Keratinocyte (primary cell): ENCODE measurements at regions not wholly inside any gene's neighbourhood (a gene's known extent, or its start where the extent isn't known, plus 50 kb on each side); places are given as distances from the start of the nearest gene placed in this dataset.

Source experiments
- DNase-seq: peaks from one replicate; pipeline ENCODE4 v3.0.0-alpha.2; 2011; ENCODE audit warnings: low read depth, missing footprints, low spot score
- FAIRE-seq: peaks from 2 replicates; lab custom pipeline; 2011; peaks lifted over from hg19 to GRCh38; lab: Jason Lieb, UNC
- H2AFZ ChIP-seq: 2 replicates; pipeline ENCODE4 v1.6.0; 2012; ENCODE audit warnings: low read length, control low read depth, inconsistent platforms; ENCODE audit not compliant: control insufficient read depth
- H3K27ac ChIP-seq: 2 replicates; pipeline ENCODE4 v1.5.1; 2011; ENCODE audit warnings: low read length; ENCODE audit not compliant: control insufficient read depth, insufficient read depth
- H3K27me3 ChIP-seq: 3 replicates; pipeline ENCODE4 v1.6.0; 2011; ENCODE audit warnings: low read length; ENCODE audit not compliant: control insufficient read depth, insufficient read depth; ENCODE audit errors: extremely low read depth
- H3K36me3 ChIP-seq, 2 experiments: 2 replicates in 1 of 2; 3 replicates in 1 of 2; pipeline ENCODE4 v1.5.1; 2011; ENCODE audit warnings: low read length in 2 of 2, mild to moderate bottlenecking in 1 of 2; ENCODE audit not compliant: control insufficient read depth in 2 of 2, insufficient read depth in 2 of 2; ENCODE audit errors: extremely low read depth in 1 of 2
- H3K4me1 ChIP-seq: 3 replicates; pipeline ENCODE4 v1.5.1; 2011; ENCODE audit warnings: low read length; ENCODE audit not compliant: control insufficient read depth, insufficient read depth; ENCODE audit errors: extremely low read depth
- H3K4me2 ChIP-seq: 3 replicates; pipeline ENCODE4 v1.6.0; 2011; ENCODE audit warnings: low read depth, low read length; ENCODE audit not compliant: control insufficient read depth, insufficient read depth; ENCODE audit errors: extremely low read depth
- H3K4me3 ChIP-seq, 3 experiments: fragments of 200-600 bp in 1 of 3; sonication (generic) in 1 of 3; 2 replicates in 2 of 3; 3 replicates in 1 of 3; pipeline ENCODE4 v1.5.1; 2011 to 2016; ENCODE audit warnings: low read length in 3 of 3, mild to moderate bottlenecking in 3 of 3, control low read depth in 2 of 3, inconsistent platforms in 1 of 3, low read depth in 1 of 3, mixed read lengths in 1 of 3, mixed run types in 1 of 3, moderate library complexity in 1 of 3; ENCODE audit not compliant: control insufficient read depth in 2 of 3, insufficient read depth in 2 of 3; ENCODE audit errors: extremely low read depth in 1 of 3
- H3K79me2 ChIP-seq: 2 replicates; pipeline ENCODE4 v1.6.0; 2012; ENCODE audit warnings: low read length; ENCODE audit not compliant: control insufficient read depth, insufficient read depth
- H3K9ac ChIP-seq: 3 replicates; pipeline ENCODE4 v1.6.0; 2011; ENCODE audit warnings: low read length; ENCODE audit not compliant: control insufficient read depth, insufficient read depth; ENCODE audit errors: extremely low read depth
- H3K9me1 ChIP-seq: 3 replicates; pipeline ENCODE4 v1.6.0; 2011; ENCODE audit warnings: low read length; ENCODE audit not compliant: control insufficient read depth, insufficient read depth; ENCODE audit errors: extremely low read depth
- H3K9me3 ChIP-seq: 2 replicates; pipeline ENCODE4 v1.5.1; 2012; ENCODE audit warnings: low read depth, low read length; ENCODE audit not compliant: control insufficient read depth
- H4K20me1 ChIP-seq: 3 replicates; pipeline ENCODE4 v1.6.0; 2011; ENCODE audit warnings: low read length; ENCODE audit not compliant: control insufficient read depth, insufficient read depth; ENCODE audit errors: extremely low read depth
- EZH2 ChIP-seq: IDR thresholded peaks from one replicate; pipeline ENCODE4 v1.6.1; 2012; ENCODE audit warnings: inconsistent platforms, mild to moderate bottlenecking, low read length, moderate library complexity
- dilution Hi-C: fragments of 300-500 bp; cut with MboI; formaldehyde crosslinking; loops from one replicate; pipeline ENCODE4 v1.7.0; 2020; ENCODE audit warnings: low sequenced_read_pairs; ENCODE audit not compliant: extremely low pct_ligation_motif_present
- TF ChIP-seq, protein P1 (sequence below), 3 experiments: IDR thresholded peaks in 1 of 3; conservative IDR thresholded peaks in 1 of 3; optimal IDR thresholded peaks in 1 of 3; 2 replicates in 2 of 3; 3 replicates in 1 of 3; pipeline versions ENCODE3 to v1.5.1; 2011; ENCODE audit warnings: low read length in 3 of 3, mild to moderate bottlenecking in 3 of 3, moderate library complexity in 2 of 3, control low read depth in 1 of 3, inconsistent platforms in 1 of 3; ENCODE audit not compliant: insufficient read depth in 2 of 3; ENCODE audit errors: extremely low read depth in 1 of 3

GRCh38 chr2:40859617-40860016, 407.7 kb upstream of the SLC8A1 start:
- Histone ChIP-seq H4K20me1 (no peaks in the 10 kb centered on the region), H3K4me3 (no peak overlapping the region), H3K9me1 (no peaks in the 10 kb centered on the region), H3K27ac (no peak overlapping the region), H3K9me3 (no peaks in the 10 kb centered on the region), H3K36me3 (no peaks in the 10 kb centered on the region), H3K27me3 (no peaks in the 10 kb centered on the region), H3K4me2 (no peak overlapping the region), H3K79me2 (no peaks in the 10 kb centered on the region), H2AFZ (no peak overlapping the region), H3K4me1 (no peaks in the 10 kb centered on the region), H3K9ac (no peak overlapping the region)
- no peak for FAIRE-seq
- TF ChIP-seq EZH2: no peak
- TF ChIP-seq, protein P1, sequence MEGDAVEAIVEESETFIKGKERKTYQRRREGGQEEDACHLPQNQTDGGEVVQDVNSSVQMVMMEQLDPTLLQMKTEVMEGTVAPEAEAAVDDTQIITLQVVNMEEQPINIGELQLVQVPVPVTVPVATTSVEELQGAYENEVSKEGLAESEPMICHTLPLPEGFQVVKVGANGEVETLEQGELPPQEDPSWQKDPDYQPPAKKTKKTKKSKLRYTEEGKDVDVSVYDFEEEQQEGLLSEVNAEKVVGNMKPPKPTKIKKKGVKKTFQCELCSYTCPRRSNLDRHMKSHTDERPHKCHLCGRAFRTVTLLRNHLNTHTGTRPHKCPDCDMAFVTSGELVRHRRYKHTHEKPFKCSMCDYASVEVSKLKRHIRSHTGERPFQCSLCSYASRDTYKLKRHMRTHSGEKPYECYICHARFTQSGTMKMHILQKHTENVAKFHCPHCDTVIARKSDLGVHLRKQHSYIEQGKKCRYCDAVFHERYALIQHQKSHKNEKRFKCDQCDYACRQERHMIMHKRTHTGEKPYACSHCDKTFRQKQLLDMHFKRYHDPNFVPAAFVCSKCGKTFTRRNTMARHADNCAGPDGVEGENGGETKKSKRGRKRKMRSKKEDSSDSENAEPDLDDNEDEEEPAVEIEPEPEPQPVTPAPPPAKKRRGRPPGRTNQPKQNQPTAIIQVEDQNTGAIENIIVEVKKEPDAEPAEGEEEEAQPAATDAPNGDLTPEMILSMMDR (optimal IDR thresholded peaks at IDR 0.05 in 1 of 3, IDR thresholded peaks at IDR 0.05 in 1 of 3, conservative IDR thresholded peaks at IDR 0.05 in 1 of 3; ENCODE audit: extremely low read depth in 1 of 3, insufficient read depth in 2 of 3, low read length in 3 of 3): no peak
- dilution Hi-C loops: no loop called here
- DNase-seq: no peak

DNA sequence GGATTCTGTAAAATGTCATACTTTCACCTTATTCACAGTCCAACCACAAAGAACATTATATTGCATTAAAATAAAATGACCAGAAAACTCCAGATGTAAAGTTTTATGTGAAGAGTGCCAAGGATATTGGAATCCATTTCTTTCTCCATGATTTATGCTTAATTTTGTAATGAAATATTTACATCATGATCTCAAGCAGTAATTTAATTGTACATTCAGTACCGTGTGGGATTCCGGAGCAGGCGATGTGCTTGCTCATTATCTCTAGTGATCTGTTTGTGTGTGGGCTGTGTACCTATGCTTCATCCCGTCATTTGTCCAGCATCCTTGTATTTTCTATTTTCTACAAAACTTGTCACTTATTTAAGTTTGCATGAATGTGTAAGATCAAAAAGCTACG, 415.9 kb upstream of the SLC8A1 start:
- TF ChIP-seq EZH2: no peak
- TF ChIP-seq, protein P1 (optimal IDR thresholded peaks at IDR 0.05 in 1 of 3, IDR thresholded peaks at IDR 0.05 in 1 of 3, conservative IDR thresholded peaks at IDR 0.05 in 1 of 3; ENCODE audit: extremely low read depth in 1 of 3, insufficient read depth in 2 of 3, low read length in 3 of 3): no peak

More for the DNA sequence above, 415.9 kb upstream of the SLC8A1 start:
- DNase-seq (no peak), FAIRE-seq (no peak)
- Histone ChIP-seq H4K20me1 (no peaks in the 10 kb centered on the region), H3K79me2 (no peaks in the 10 kb centered on the region), H3K27ac (no peak overlapping the region), H3K36me3 (no peaks in the 10 kb centered on the region), H3K9me1 (no peaks in the 10 kb centered on the region), H3K4me1 (no peaks in the 10 kb centered on the region), H3K27me3 (no peaks in the 10 kb centered on the region), H3K4me3 (no peak overlapping the region), H3K4me2 (no peak overlapping the region), H2AFZ (no peak overlapping the region), H3K9me3 (no peaks in the 10 kb centered on the region), H3K9ac (no peak overlapping the region)
- dilution Hi-C loops: no loop called here
